ENCODE measurements at regions not wholly inside any gene's neighbourhood (a gene's known extent, or its start where the extent isn't known, plus 50 kb on each side); places are given as distances from the start of the nearest gene placed in this dataset.

DNA sequence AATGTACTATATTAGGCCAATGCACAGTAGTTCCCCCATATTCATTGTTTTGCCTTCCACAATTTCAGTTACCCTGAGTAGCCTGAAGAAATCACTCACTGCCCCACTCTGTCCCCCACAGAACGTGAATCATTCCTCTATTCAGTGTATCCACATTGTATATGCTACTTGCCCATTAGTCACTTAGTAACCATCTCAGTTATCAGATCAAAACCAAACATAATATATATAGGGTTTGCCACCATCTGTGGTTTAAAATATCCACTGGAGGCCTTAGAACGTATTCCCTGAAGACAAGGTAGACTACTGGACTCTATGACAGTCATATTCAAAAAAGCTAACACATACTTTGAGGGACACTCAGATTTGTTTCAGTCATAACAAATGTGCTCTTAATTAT, 465.7 kb upstream of the RGMB start:
- Histone ChIP-seq H3K9ac (ENCODE audit: low read length) (no peak overlapping the region), H3F3A (ENCODE audit: insufficient read depth, low read length) (no peaks in the 10 kb centered on the region), H2AFZ (ENCODE audit: low read length) (no peak overlapping the region), H3K4me2 (ENCODE audit: low read length) (no peak overlapping the region), H3K27ac (ENCODE audit: low read depth, low read length, poor library complexity, severe bottlenecking) (no peak overlapping the region), H3K4me1 (ENCODE audit: insufficient read depth, low read length, severe bottlenecking) (no peaks in the 10 kb centered on the region), H3K36me3 (ENCODE audit: insufficient read depth, low read length) (no peaks in the 10 kb centered on the region), H4K20me1 (ENCODE audit: insufficient read depth, low read length) (no peaks in the 10 kb centered on the region), H3K4me3 (ENCODE audit: low read depth, low read length, poor library complexity, severe bottlenecking) (no peak overlapping the region), H3K27me3 (ENCODE audit: insufficient read depth, low read length) (no peaks in the 10 kb centered on the region), H3K9me3 (ENCODE audit: low read length) (no peaks in the 10 kb centered on the region), H3K79me2 (ENCODE audit: insufficient read depth, low read length) (no peaks in the 10 kb centered on the region), H3K9me2 (ENCODE audit: low read depth, low read length) (no peaks in the 10 kb centered on the region)
- TF ChIP-seq CTCF (IDR thresholded peaks at IDR 0.05; ENCODE audit: low read length) (no peak), EZH2 (IDR thresholded peaks at IDR 0.05; ENCODE audit: borderline replicate concordance, low read length) (no peak)

DNA sequence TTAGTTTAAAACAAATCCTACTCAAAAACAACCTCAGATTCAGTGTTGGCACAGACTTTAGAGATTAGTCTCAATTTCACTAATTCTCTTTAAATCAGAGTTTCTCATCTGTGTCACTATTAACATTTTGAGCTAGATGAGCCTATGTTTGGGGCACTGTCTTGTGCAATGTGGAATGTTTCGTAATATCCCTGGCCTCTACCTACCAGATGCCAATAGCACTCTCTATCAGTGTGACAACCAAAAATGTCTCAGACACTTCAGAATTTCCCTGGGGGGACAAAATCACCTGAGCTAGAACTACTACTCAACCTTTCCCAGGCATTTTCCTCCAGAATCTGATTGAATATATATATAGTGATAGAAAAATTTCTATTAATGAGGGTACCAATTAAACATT, 465.2 kb upstream of the RGMB start:
- no peaks in the 10 kb centered on the region for H3K27me3 ChIP-seq (ENCODE audit: insufficient read depth, low read length)
- TF ChIP-seq EZH2 (IDR thresholded peaks at IDR 0.05; ENCODE audit: borderline replicate concordance, low read length) (no peak), CTCF (IDR thresholded peaks at IDR 0.05; ENCODE audit: low read length) (no peak)
- H2AFZ ChIP-seq (ENCODE audit: low read length): no peak overlapping the region
- no peak overlapping the region for H3K4me3 ChIP-seq (ENCODE audit: low read depth, low read length, poor library complexity, severe bottlenecking)
- no peaks in the 10 kb centered on the region for H3F3A ChIP-seq (ENCODE audit: insufficient read depth, low read length)
- H3K27ac ChIP-seq (ENCODE audit: low read depth, low read length, poor library complexity, severe bottlenecking): no peak overlapping the region
- no peaks in the 10 kb centered on the region for H3K79me2 ChIP-seq (ENCODE audit: insufficient read depth, low read length)
- H3K4me2 ChIP-seq (ENCODE audit: low read length): no peak overlapping the region
- H3K36me3 ChIP-seq (ENCODE audit: insufficient read depth, low read length): no peaks in the 10 kb centered on the region
- H3K9ac ChIP-seq (ENCODE audit: low read length): no peak overlapping the region
- no peaks in the 10 kb centered on the region for H3K9me2 ChIP-seq (ENCODE audit: low read depth, low read length)
- no peaks in the 10 kb centered on the region for H3K9me3 ChIP-seq (ENCODE audit: low read length)
- no peaks in the 10 kb centered on the region for H3K4me1 ChIP-seq (ENCODE audit: insufficient read depth, low read length, severe bottlenecking)
- H4K20me1 ChIP-seq (ENCODE audit: insufficient read depth, low read length): no peaks in the 10 kb centered on the region

- Histone ChIP-seq H3K27me3 (ENCODE audit: insufficient read depth, low read length) (no peaks in the 10 kb centered on the region), H3F3A (ENCODE audit: insufficient read depth, low read length) (no peaks in the 10 kb centered on the region), H4K20me1 (ENCODE audit: insufficient read depth, low read length) (no peaks in the 10 kb centered on the region), H3K9me2 (ENCODE audit: low read depth, low read length) (no peaks in the 10 kb centered on the region), H3K27ac (ENCODE audit: low read depth, low read length, poor library complexity, severe bottlenecking) (no peak overlapping the region), H3K4me1 (ENCODE audit: insufficient read depth, low read length, severe bottlenecking) (no peaks in the 10 kb centered on the region), H3K4me2 (ENCODE audit: low read length) (no peak overlapping the region), H3K9ac (ENCODE audit: low read length) (no peak overlapping the region), H3K9me3 (ENCODE audit: low read length) (no peaks in the 10 kb centered on the region), H3K36me3 (ENCODE audit: insufficient read depth, low read length) (no peaks in the 10 kb centered on the region), H2AFZ (ENCODE audit: low read length) (no peak overlapping the region), H3K79me2 (ENCODE audit: insufficient read depth, low read length) (no peaks in the 10 kb centered on the region), H3K4me3 (ENCODE audit: low read depth, low read length, poor library complexity, severe bottlenecking) (no peak overlapping the region)
- TF ChIP-seq CTCF (IDR thresholded peaks at IDR 0.05; ENCODE audit: low read length) (no peak), EZH2 (IDR thresholded peaks at IDR 0.05; ENCODE audit: borderline replicate concordance, low read length) (no peak)
These were observed 464.5 kb upstream of the RGMB start for GRCh38 chr5:98308960-98309359.

Data from OCI-LY1 (cell line).